GM13977 (cell line): ENCODE measurements at regions not wholly inside any gene's neighbourhood (a gene's known extent, or its start where the extent isn't known, plus 50 kb on each side); places are given as distances from the start of the nearest gene placed in this dataset.

Experiments
- DNase-seq: peaks from one replicate; pipeline ENCODE4 v3.0.0; 2012; ENCODE audit warnings: low spot score
- in situ Hi-C: fragments of 300-500 bp; cut with MboI; formaldehyde crosslinking; loops from one replicate; pipeline ENCODE4 v1.12.0; 2022; ENCODE audit warnings: low sequenced_read_pairs, low pct_unique_long_range_greater_than_20kb, mixed read lengths, inconsistent platforms; ENCODE audit not compliant: unreplicated experiment
- TF ChIP-seq, protein P1 (sequence below): IDR thresholded peaks from 2 replicates; pipeline ENCODE4 v1.5.1; 2012; ENCODE audit warnings: mild to moderate bottlenecking, control low read depth; ENCODE audit not compliant: insufficient read depth; ENCODE audit errors: extremely low read depth, missing control alignments

DNA sequence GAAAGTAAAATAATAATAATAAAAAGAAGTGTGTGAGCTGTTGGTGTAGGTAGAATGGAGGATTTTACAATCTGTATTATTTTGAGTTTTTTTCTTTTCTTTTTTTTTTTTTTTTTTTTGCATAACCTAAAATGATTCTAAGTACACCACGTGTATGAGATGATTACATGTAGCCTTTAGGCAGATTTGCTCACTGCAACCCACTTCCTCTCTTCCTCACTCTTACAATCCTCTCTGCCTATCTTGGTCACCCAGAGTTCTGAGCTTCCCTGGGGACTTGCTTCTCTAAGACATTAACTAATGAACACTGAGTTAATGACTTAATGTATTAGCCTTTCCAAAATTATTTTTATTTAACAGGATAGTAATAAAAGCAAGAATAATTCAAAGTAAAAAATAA is 1169.6 kb downstream of the EFNB2 start:
- TF ChIP-seq, protein P1, sequence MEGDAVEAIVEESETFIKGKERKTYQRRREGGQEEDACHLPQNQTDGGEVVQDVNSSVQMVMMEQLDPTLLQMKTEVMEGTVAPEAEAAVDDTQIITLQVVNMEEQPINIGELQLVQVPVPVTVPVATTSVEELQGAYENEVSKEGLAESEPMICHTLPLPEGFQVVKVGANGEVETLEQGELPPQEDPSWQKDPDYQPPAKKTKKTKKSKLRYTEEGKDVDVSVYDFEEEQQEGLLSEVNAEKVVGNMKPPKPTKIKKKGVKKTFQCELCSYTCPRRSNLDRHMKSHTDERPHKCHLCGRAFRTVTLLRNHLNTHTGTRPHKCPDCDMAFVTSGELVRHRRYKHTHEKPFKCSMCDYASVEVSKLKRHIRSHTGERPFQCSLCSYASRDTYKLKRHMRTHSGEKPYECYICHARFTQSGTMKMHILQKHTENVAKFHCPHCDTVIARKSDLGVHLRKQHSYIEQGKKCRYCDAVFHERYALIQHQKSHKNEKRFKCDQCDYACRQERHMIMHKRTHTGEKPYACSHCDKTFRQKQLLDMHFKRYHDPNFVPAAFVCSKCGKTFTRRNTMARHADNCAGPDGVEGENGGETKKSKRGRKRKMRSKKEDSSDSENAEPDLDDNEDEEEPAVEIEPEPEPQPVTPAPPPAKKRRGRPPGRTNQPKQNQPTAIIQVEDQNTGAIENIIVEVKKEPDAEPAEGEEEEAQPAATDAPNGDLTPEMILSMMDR: no peak
- in situ Hi-C loops: no loop called here
- DNase-seq: no peak

DNA sequence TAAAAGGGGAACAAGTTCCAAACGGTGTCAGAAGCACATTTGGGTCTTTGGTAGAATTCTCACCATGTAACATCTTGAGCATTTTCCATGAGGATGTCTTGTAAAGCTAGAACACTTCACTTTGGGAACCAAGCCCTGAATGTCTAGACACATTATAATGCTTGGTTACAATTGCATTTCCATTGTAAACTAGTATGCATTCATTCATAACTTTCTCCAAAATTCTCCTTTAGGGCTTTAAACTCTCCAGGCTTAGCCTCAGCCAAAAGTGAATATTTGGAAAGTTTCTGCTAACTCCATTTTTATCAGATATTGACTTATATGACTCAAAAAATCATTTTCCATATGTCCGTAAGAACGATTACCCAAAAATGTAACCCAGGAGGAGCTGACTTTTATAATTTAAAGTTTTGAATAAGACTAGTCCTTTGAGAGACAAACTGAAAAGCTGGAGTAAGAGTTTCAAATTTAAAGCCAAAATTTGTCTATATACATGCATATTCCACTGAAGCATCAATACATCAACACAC is 1170.4 kb downstream of the EFNB2 start:
- TF ChIP-seq, protein P1: no peak
- DNase-seq: no peak
- in situ Hi-C loops: no loop called here

DNA sequence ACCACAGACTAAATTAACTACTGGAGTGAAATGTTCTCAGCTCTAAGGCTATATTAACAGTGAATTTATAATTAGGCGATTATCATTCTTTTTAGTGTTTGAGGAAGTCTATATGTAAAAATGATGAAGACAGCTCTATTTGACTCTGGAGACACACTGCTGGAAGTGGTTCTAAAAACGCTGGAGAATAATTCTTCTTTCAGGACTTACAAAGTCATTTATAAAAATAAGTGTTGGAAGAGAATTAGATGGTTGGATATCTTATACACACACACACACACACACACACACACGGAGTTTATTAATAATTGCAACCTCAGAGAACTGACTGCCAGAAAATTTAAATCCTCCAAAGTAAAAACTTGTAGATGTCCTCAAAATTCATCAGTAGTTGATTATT is 1171.3 kb downstream of the EFNB2 start:
- in situ Hi-C loops: no loop called here
- TF ChIP-seq, protein P1: no peak
- DNase-seq: no peak

DNA sequence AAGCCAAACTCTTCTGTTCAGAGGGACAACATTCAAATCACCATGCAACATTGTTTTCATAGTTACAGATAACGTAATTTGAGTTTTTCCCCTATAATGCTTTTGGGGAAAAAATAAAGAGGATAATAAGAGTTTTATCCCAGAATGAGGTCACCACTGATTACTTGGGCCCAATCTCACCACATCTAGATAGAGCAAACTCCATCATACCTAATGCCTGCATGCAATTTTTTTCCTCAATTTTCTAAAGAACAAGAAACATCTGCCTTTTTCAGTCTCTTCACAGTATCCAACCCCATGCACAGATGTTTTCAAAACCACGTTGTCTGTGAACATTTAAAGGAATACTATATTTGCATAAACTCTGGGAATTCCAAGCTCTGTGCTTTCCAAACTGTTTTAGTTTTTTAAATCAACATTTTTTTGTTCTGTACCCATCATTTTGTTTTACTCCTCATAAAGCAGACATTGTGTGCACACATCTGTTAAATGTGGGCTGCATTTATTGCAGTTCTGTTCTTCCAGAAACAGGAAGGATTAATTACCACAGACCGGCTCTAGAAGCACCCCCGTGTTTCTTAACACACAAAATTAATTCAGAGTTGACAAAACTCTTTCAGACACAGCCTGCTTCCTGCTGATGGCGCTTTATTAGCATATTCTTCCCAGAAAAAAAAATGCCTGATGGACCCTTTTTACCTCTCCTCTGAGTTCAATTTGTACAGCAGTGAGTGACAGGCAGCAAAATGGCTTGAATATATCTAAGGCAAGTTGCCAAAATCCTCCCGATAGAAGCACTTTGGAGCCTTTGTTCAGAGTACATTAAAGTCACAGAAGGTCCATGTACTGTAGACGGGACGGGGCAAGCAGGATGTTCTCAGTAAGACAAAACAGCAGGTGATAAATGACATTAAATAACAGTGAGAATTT is 1171.9 kb downstream of the EFNB2 start:
- no peak for DNase-seq
- TF ChIP-seq, protein P1: no peak
- in situ Hi-C loops: no loop called here

DNA sequence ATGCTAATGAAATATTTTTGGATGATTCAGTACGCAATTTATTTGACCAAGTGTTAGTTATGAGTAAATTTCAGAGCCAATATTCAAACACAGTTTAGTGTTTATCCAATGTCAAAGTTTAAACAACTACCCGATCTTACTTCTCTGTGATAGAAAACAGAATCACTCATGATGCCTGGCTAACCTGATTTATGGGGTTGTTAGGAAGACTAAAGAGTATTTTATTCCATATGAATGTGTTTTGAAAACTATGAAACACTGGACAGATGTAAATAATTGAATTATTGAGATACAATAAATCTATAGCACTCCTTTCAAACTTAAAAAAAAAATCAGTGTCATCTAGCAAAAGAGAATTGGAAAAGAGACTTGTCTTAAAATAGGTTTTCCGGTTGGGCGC is 1181.8 kb downstream of the EFNB2 start:
- TF ChIP-seq, protein P1: no peak
- in situ Hi-C loops: no loop called here
- no peak for DNase-seq

DNA sequence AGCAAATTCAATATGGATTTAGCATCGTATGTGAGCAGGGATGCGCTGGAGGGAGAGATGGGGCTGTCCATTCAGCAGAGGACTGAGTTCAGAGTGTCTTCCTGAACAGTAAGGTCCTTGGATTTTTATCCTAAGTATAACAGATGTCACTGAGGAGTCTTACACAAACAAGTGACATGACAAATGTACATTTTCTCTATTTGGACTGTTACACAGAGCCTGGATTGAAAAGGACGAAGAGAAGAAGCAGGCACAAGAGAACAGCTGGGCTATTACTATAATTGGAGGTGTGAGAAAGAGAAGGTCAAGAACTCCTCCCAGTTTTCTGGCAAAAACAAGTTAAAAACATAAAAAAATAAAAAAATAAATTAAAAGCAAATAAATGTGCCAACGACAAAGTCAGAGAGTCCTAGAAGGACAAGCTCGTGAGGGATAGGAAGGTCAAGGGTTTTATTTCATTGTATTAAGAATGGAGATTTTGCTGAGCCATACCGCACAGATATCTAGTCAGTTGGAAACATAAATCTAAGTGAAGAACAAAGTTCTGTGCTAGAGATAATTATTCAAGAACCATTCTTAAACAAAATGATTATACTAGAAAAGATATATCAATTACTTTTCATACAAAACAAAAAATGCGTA is 1186.3 kb downstream of the EFNB2 start:
- TF ChIP-seq, protein P1: no peak
- in situ Hi-C loops: no loop called here
- no peak for DNase-seq
